ENCODE measurements at regions not wholly inside any gene's neighbourhood (a gene's known extent, or its start where the extent isn't known, plus 50 kb on each side); places are given as distances from the start of the nearest gene placed in this dataset.

- H3K9ac ChIP-seq (ENCODE audit: low read length), result no peak overlapping the region
- DNase-seq (ENCODE audit: low read depth, low spot score), result no peak
- no peak overlapping the region for H3K4me3 ChIP-seq (replicated peaks in 1 of 2; ENCODE audit: low read depth in 1 of 2, low read length in 2 of 2)
- no peaks in the 10 kb centered on the region for H3K9me3 ChIP-seq (ENCODE audit: control insufficient read depth in 1 of 2, insufficient read depth in 1 of 2, low read depth in 1 of 2, low read length in 2 of 2)
- no peaks in the 10 kb centered on the region for H3K9me2 ChIP-seq (ENCODE audit: insufficient read depth)
- no peaks in the 10 kb centered on the region for H3K4me1 ChIP-seq (ENCODE audit: control insufficient read depth in 1 of 2, insufficient read depth in 2 of 2, low read length in 2 of 2)
- H2AFZ ChIP-seq (ENCODE audit: low read depth, low read length, poor library complexity, severe bottlenecking), result no peak overlapping the region
- H3K27me3 ChIP-seq (ENCODE audit: insufficient read depth, low read length), result no peaks in the 10 kb centered on the region
- ChIA-PET RAD21 (ENCODE audit: low non-redundant PET in 1 of 2, low total read pairs in 2 of 2, uncharacterized antibody in 2 of 2, unreplicated experiment in 2 of 2) (no interaction called here), CTCF (no interaction called here), POLR2A (no interaction called here)
- no peak overlapping the region for H3K4me2 ChIP-seq (ENCODE audit: low read length)
- intact Hi-C loops (cut with micrococcal nuclease), result no loop called here
- H3K79me2 ChIP-seq (ENCODE audit: insufficient read depth, low read length), result no peaks in the 10 kb centered on the region
- no peak for ATAC-seq
- no peaks in the 10 kb centered on the region for H3K36me3 ChIP-seq (ENCODE audit: control insufficient read depth in 1 of 2, insufficient read depth in 2 of 2, low read length in 2 of 2)
- BruUV-seq (replicated peaks), result no TSS peak
- H3K27ac ChIP-seq (ENCODE audit: low read depth, low read length), result no peak overlapping the region
- H4K20me1 ChIP-seq (ENCODE audit: insufficient read depth), result no peaks in the 10 kb centered on the region
- TF ChIP-seq JUND (IDR thresholded peaks at IDR 0.05) (no peak), POLR2AphosphoS5 (IDR thresholded peaks at IDR 0.05; ENCODE audit: low read depth, low read length) (no peak), TCF7L2 (IDR thresholded peaks at IDR 0.05; ENCODE audit: borderline replicate concordance, extremely low read depth, insufficient read depth, insufficient read length) (no peak), CTCF (IDR thresholded peaks at IDR 0.05 in 2 of 3, conservative IDR thresholded peaks at IDR 0.05 in 1 of 3; ENCODE audit: borderline replicate concordance in 1 of 3, insufficient read depth in 1 of 3, low read depth in 2 of 3, low read length in 2 of 3) (no peak), EZH2 (IDR thresholded peaks at IDR 0.05) (no peak), SIN3A (IDR thresholded peaks at IDR 0.05; ENCODE audit: low read depth) (no peak), MAX (IDR thresholded peaks at IDR 0.05) (no peak), REST (IDR thresholded peaks at IDR 0.05; ENCODE audit: low read depth) (no peak), YY1 (IDR thresholded peaks at IDR 0.05; ENCODE audit: extremely low read depth, insufficient replicate concordance, low read depth, low read length) (no peak), RAD21 (IDR thresholded peaks at IDR 0.05; ENCODE audit: low read depth) (no peak), CEBPB (IDR thresholded peaks at IDR 0.05; ENCODE audit: low read depth) (no peak), SRF (IDR thresholded peaks at IDR 0.05; ENCODE audit: low read depth) (no peak), ATF3 (IDR thresholded peaks at IDR 0.05) (no peak), EZH2phosphoT487 (IDR thresholded peaks at IDR 0.05; ENCODE audit: borderline replicate concordance) (no peak)
Measured at GRCh38 chr11:95585752-95586077, 203.9 kb downstream of the FAM76B start.

All from HCT116 (cell line).